Activated CD4-positive, alpha-beta T cell treated with anti-CD3 and anti-CD28 coated beads for 1 hour (primary cell): ENCODE measurements at regions not wholly inside any gene's neighbourhood (a gene's known extent, or its start where the extent isn't known, plus 50 kb on each side); places are given as distances from the start of the nearest gene placed in this dataset.

ENCODE experiments used
- DNase-seq: peaks from one replicate; pipeline ENCODE4 v3.0.0-alpha.2; 2020

- DNase-seq: no peak
Measured at GRCh38 chr11:127624306-127624856, 623.8 kb upstream of the KIRREL3 start.

GRCh38 chr11:127622686-127623085, 622.1 kb upstream of the KIRREL3 start:
- no peak for DNase-seq

GRCh38 chr11:127620671-127621070, 620.1 kb upstream of the KIRREL3 start:
- DNase-seq: no peak

- no peak for DNase-seq
Measured at GRCh38 chr11:127619946-127620345, 619.4 kb upstream of the KIRREL3 start.

- DNase-seq: no peak
Measured at GRCh38 chr11:127618721-127619120, 618.2 kb upstream of the KIRREL3 start.

GRCh38 chr11:127616158-127616557, 615.6 kb upstream of the KIRREL3 start:
- no peak for DNase-seq

GRCh38 chr11:127612607-127613006, 612.0 kb upstream of the KIRREL3 start:
- DNase-seq: no peak

GRCh38 chr11:127609025-127609773, 608.6 kb upstream of the KIRREL3 start:
- DNase-seq: no peak

GRCh38 chr11:127607487-127608085, 607.0 kb upstream of the KIRREL3 start:
- no peak for DNase-seq

GRCh38 chr11:127601578-127601977, 601.0 kb upstream of the KIRREL3 start:
- DNase-seq: no peak

- DNase-seq: no peak
Measured at GRCh38 chr11:127600674-127601073, 600.1 kb upstream of the KIRREL3 start.

- DNase-seq: no peak
Measured at GRCh38 chr11:127598476-127598875, 597.9 kb upstream of the KIRREL3 start.

- DNase-seq: no peak
Measured at GRCh38 chr11:127596433-127596832, 595.9 kb upstream of the KIRREL3 start.

GRCh38 chr11:127592371-127592770, 591.8 kb upstream of the KIRREL3 start:
- no peak for DNase-seq

- no peak for DNase-seq
Measured at GRCh38 chr11:127590314-127590713, 589.7 kb upstream of the KIRREL3 start.

GRCh38 chr11:127588431-127588830, 587.9 kb upstream of the KIRREL3 start:
- no peak for DNase-seq

GRCh38 chr11:127587511-127587910, 586.9 kb upstream of the KIRREL3 start:
- DNase-seq: no peak

- no peak for DNase-seq
Measured at GRCh38 chr11:127576210-127576609, 575.6 kb upstream of the KIRREL3 start.

- no peak for DNase-seq
Measured at GRCh38 chr11:127574478-127574877, 573.9 kb upstream of the KIRREL3 start.

- DNase-seq: no peak
Measured at GRCh38 chr11:127568891-127569290, 568.3 kb upstream of the KIRREL3 start.

- no peak for DNase-seq
Measured at GRCh38 chr11:127567237-127567932, 566.8 kb upstream of the KIRREL3 start.

GRCh38 chr11:127564810-127565209, 564.2 kb upstream of the KIRREL3 start:
- DNase-seq: no peak

GRCh38 chr11:127559978-127560377, 559.4 kb upstream of the KIRREL3 start:
- DNase-seq: no peak

- DNase-seq: no peak
Measured at GRCh38 chr11:127552446-127552845, 551.9 kb upstream of the KIRREL3 start.
